Hematopoietic multipotent progenitor cell treated with erythropoietin and hydrocortisone succinate and interleukin-3 and kit ligand, for 6 days (in vitro differentiated cells): ENCODE measurements at regions not wholly inside any gene's neighbourhood (a gene's known extent, or its start where the extent isn't known, plus 50 kb on each side); places are given as distances from the start of the nearest gene placed in this dataset.

Source experiments
- DNase-seq: peaks from one replicate; pipeline ENCODE4 v3.0.0-alpha.2; 2015

DNA sequence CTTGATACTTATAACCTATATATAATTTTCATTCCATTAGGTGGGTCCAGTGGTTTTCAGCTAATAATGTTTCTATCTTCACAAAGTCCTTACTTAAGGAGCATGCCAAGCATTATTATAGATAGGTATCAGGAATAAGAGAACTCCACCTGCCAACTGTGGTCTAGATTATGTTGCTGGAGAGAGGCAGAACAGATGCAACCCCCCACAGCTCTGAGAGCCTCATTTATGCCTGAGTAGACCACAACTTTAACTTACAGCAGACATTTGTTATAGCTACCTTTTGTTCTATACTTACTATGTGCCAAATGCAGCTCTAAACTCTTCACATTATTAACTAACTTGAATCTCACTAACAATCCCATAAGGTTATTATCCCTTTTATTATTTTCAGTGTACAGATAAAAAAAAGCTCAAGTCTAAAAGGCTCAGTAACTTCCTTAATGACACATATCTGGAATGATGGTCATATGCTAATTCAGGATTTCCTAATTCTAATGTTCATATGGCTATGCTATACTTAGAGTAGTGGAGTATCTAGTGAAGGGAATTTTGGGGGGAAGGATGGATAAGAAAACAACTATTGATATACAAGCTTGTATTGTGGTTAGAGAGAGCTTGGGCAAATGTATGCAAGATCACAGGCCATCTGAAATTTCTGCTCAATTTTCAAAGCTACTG is 119.1 kb upstream of the RND3 start:
- DNase-seq: no peak

DNA sequence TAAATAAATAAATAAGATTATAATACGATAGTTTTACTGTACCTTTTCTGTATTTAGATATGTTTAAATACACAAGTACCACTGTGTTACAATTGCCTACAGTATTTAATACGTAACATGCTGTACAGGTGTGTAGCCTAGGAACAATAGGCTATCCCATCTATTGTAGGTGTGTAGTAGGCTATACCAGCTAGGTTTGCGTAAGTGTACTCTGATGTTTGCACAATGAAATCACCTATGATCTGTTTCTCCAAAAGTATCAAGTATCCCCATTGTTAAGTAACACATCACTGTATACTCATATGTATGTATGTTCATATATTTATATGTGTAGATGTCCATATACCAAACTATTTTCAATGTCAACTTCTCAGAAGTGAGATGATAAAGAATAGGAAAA is 118.2 kb upstream of the RND3 start:
- no peak for DNase-seq

GRCh38 chr2:150601280-150602038 is 114.0 kb upstream of the RND3 start:
- no peak for DNase-seq

DNA sequence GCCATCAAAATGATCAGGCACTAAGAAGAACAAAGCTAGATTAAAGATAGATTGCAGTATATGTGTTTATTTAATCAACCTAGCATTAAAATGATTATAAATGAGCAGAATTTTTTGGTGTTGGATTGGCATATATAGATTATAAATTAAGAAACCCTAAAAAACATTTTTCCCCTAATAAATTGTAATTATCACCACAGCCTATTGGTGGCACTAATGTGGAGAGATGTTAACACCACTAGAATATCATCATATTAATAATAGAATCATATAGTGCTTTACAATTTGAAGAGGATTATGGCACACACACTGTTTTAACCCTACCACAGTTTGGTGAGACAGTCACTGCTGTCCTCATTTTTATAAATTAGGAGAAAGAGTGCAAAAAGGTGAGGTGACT is 112.4 kb upstream of the RND3 start:
- no peak for DNase-seq

- DNase-seq: no peak
Observed at GRCh38 chr2:150598383-150598782, 110.9 kb upstream of the RND3 start.

DNA sequence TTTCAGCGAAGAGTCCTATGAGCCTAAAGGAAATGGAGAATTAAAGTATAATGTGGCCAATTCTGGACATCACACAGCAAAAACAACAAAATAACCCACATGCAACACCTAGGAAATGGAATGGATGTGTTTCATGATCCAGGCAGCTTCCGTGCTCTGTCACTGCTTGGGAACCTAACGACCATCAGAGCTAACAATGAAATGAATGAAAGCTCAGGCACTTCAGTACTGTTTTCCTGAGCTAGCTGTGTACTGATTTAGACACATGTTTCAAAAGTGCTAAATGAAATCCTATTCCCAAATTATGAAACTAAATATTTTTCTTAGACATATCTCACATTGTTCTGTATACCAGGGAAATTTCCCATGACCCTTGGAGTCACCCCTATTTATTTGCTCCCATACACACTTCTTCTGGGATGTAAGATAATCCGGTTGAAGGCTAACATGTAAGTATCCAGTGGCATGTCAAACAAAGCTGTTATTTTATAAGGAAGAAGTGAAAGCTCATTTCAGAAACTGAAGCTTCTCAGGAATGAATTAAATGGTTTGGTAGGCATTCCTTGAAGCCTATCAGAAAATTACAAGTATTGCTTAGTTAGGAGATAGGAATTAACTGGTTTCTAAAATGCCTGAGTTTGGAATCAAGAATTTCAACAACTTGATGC is 108.5 kb upstream of the RND3 start:
- no peak for DNase-seq

- no peak for DNase-seq
Observed at GRCh38 chr2:150594299-150594698, 106.8 kb upstream of the RND3 start.

- DNase-seq: no peak
Observed at GRCh38 chr2:150591496-150592285, 104.2 kb upstream of the RND3 start.

DNA sequence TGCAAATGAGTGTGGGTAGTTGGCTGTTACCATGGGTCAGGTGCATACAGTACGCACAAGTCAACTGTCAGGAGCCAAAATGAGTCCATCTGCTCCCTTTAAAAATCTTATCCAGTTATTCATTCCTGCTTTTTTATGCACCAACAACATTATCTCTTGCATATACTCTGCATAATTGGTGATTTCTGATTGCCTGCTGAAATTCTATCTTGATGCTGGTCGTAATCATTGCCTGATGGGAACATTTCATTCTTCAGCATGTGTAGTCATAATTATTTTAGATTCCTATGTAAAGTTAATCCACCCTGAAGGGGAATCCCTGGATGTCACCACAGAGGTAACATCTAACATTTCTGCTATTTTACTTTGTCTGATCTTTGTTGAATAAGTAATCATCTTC is 102.2 kb upstream of the RND3 start:
- no peak for DNase-seq

- no peak for DNase-seq
Observed at GRCh38 chr2:150588506-150588870, 101.0 kb upstream of the RND3 start.

DNA sequence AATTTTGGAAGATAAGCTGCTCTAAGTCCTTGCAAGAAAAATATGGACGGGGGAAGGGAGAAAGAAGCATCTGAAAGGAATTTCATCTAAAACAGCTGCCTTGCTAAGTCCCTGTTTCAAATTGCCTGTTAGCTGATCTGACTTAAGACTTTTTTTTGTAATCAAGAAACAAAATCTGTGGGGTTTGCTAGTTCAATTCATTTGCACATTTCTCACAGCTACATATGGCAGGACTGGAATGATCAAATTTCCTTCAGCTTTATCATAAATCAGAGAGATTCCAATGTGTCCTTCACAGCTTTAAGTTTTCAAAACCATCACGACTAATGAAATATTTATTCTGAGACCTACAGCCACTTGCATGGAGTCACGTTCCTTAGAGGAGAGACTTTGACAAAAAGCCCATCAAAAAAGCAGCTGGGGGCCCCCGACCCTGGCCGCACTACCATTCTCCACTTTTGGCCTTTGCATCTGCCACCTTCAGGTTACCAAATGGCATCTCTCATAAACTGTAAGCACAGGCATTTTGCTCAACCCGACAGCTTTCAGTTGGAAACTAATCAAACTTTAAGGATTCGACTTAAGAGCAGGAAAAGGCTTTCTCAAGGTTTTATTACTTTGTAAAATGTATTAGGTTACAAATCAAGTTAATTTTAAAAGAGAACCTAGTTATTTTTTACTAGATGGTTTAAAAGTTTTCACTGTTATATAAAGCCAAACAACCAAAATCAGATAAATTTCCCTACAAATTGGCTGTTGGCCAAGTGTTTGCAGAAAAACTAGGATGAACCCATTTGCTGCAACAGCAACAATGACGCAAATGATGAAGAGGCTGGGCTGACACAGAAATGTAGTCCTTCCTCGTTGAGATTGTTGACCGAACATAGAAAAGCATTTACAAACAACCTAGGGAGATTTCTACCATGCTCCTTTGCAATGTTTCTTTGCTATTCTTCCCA is 100.4 kb upstream of the RND3 start:
- no peak for DNase-seq

DNA sequence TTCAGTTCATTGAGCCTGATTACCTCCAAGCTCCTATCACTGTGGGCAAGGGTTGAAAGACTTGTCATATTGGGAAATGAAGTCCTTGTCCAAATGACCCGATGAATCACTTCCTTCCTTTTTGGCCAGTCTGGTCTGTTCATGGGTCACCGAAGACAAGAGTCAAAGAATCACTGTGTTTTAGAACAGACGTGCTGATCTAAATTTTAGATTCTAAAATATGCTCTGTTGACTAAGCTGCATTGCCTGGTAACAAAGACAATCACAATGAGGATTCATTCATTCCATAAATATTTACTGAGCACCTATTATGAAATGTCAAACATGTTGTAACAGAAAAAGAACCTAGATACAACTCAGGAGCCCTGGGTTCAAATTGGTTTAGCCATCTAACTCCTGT is 99.4 kb upstream of the RND3 start:
- no peak for DNase-seq

GRCh38 chr2:150585221-150585971 is 97.9 kb upstream of the RND3 start:
- DNase-seq: no peak

DNA sequence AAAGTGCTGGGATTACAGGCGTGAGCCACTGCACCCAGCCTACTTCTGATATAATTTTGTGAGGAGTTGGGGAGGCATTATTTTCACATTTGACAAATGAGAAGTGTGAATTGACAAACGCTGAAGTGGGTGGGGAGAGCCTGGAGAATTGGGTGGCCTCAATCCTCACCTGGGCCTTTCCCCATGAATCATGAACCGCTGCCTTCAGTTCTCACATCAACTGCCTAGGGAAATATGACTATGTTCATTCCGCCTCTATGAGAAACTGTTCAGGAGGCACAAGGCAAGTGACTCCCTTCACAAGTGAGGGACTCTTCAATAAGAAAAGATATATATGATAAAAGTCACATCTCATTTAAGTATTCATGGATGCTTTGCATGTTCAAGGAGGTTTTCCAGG is 96.6 kb upstream of the RND3 start:
- DNase-seq: no peak

DNA sequence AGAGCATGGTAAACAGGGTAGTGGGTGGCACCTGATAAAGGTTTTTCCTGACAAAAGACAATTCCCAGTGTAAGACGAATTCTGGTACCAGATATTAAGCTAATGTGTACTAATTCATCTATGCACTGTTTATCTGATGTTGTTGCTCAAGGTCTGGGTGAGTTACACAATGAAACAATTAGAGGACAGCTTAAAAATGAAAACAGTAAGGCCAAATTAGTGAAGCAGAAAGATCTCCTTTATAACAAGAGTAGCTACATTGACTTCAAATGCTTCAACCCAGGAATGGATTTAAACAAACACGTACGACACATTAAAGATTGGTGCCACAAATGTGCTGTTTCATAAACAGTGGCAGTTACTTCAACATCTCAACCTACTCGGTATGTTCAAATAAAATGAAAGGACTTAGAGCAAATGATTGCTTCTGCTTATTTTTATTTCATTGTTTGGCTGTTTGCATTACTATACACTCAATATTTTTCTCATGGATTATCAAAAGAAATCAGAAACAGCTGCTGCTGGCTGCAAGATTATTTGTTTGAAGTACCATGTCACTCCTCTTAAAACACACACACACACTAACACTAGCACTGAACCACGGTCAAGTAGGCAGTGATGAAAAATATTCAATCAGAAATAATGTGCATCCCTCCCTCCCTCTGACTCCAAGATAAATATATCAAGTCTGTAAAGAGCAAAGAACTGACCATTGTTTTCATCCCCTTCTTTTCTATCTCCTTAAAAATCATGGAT is 94.4 kb upstream of the RND3 start:
- DNase-seq: no peak

- no peak for DNase-seq
Observed at GRCh38 chr2:150578481-150578880, 91.0 kb upstream of the RND3 start.

GRCh38 chr2:150575861-150576260 is 88.4 kb upstream of the RND3 start:
- no peak for DNase-seq

DNA sequence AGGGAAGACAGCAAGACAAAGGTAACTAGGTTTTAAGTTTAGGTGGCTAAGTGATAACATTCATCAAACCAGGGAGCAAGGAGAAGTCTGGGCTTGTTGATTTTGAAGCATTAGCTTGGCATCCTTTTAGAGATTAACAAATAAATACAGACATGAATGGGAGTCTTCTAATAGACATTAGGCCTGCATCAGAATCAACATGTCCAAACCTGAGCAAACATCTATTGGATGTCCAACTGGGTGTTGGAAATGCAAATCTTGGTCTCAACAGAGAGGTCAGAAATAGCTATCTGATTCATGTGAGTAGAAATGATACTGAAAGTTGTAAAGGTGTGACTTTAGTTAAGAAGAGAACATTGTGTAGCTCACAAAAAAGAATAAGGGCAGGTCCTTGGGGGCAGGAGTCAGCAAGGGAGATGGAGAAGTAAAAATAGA is 85.5 kb upstream of the RND3 start:
- DNase-seq: no peak

- DNase-seq: no peak
Observed at GRCh38 chr2:150572194-150572766, 84.8 kb upstream of the RND3 start.

DNA sequence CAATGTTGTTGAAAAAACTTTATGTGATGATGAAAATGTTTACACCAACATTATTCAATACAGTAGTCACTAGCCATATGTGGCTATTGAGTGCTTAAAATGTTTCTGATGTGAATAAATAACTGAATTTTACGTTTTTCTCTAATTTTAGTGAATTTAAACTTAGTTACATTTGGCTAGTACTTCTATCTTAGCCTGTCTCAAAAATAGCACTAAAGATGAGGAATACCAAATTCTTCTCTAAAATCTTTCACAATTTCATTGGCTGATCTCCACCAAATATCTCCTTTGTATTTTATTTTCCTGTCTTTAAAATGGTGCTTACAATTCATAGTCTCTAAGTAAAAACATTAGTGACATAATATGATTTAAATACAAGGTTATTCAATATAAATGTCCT is 83.7 kb upstream of the RND3 start:
- DNase-seq: no peak
